Gastrocnemius medialis (tissue), 4 donors: ENCODE measurements at regions not wholly inside any gene's neighbourhood (a gene's known extent, or its start where the extent isn't known, plus 50 kb on each side); places are given as distances from the start of the nearest gene placed in this dataset.

ENCODE experiments used
- ATAC-seq, 2 donors: fragments of 150-250 bp; one replicate each; pipeline ENCODE4 v1.9.1; 2016
- DNase-seq, 2 donors: peaks; one replicate each; pipeline ENCODE4 v3.0.0-alpha.2; 2019
- H3K27ac ChIP-seq, 4 donors: fragments of 200-600 bp; sonication (generic); 1 replicate in 1 of 4; 2 replicates in 3 of 4; pipeline ENCODE4 v1.5.1; 2016 to 2018; ENCODE audit warnings: mild to moderate bottlenecking in 2 of 4, moderate library complexity in 1 of 4
- H3K27me3 ChIP-seq, 3 donors: fragments of 200-600 bp; sonication (generic) in 2 of 3; 1 replicate in 1 of 3; 2 replicates in 2 of 3; pipeline versions ENCODE4 v1.5.1 to v1.6.0; 2016 to 2019; ENCODE audit warnings: mild to moderate bottlenecking in 1 of 3, moderate library complexity in 1 of 3
- H3K36me3 ChIP-seq, 2 donors: fragments of 200-600 bp; sonication (generic) in 1 of 2; one replicate each; pipeline ENCODE4 v1.5.1; 2017 to 2018
- H3K4me1 ChIP-seq, 2 donors: fragments of 200-600 bp; sonication (generic) in 1 of 2; one replicate each; pipeline ENCODE4 v1.5.1; 2016 to 2017; ENCODE audit warnings: mild to moderate bottlenecking in 2 of 2
- H3K4me3 ChIP-seq, 4 donors: fragments of 200-600 bp; sonication (generic) in 3 of 4; 1 replicate in 1 of 4; 2 replicates in 3 of 4; pipeline ENCODE4 v1.5.1; 2016 to 2019; ENCODE audit warnings: mild to moderate bottlenecking in 2 of 4
- H3K9me3 ChIP-seq, 3 donors: fragments of 200-600 bp; sonication (generic) in 2 of 3; 1 replicate in 1 of 3; 2 replicates in 2 of 3; pipeline ENCODE4 v1.5.1; 2016 to 2019
- POLR2A ChIP-seq, 2 donors: fragments of 450-650 bp; IDR thresholded peaks; one replicate each; pipeline ENCODE4 v1.6.1; 2017; ENCODE audit warnings: antibody characterized with exemption in 2 of 2, mild to moderate bottlenecking in 2 of 2, moderate library complexity in 2 of 2
- in situ Hi-C, 4 donors: fragments of 200-750 bp; cut with MboI; loops; one replicate each; pipeline versions ENCODE4 v1.15.0 to v1.8.0; 2017; ENCODE audit warnings: low sequenced_read_pairs in 4 of 4
- intact Hi-C: fragments of 100-400 bp; cut with DNase I; formaldehyde crosslinking; loops from one replicate; pipeline ENCODE4 v1.15.1; 2023; ENCODE audit warnings: low total_unique reads
- TF ChIP-seq, protein P1 (sequence below), 5 experiments: fragments of 450-650 bp in 3 of 5; fragments of 200-600 bp in 2 of 5; sonication (generic) in 2 of 5; IDR thresholded peaks in 4 of 5; conservative IDR thresholded peaks in 1 of 5; 1 replicate in 4 of 5; 2 replicates in 1 of 5; pipeline ENCODE4 v1.5.1; 2016 to 2019; ENCODE audit warnings: antibody characterized with exemption in 5 of 5, mild to moderate bottlenecking in 3 of 5, moderate library complexity in 3 of 5

DNA sequence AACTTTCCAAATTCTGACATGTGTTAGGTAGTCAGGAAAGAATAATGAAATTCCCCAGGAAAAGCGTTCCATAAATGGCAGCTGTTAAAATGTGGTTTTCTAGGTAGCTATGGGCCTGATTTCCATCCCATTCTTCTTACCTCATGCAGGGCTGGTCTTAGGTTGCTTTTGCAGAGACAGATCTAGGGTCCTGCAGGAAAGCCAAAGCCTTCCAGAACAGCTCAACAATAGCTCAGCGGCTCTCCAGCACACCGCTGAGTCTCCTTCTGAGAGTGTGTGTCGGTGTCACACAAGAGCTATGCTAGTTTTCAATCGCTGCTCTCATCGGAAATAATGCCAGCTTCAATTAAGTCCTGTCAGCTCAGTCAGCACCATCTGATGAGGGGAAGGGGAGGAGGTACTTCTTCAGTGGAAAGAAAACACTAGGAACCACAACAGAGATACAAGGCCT is 106.7 kb downstream of the TMEM30B start:
- ATAC-seq: no peak
- Histone ChIP-seq H3K36me3 (no peaks in the 10 kb centered on the region), H3K27me3 (no peaks in the 10 kb centered on the region), H3K4me3 (no peak overlapping the region), H3K27ac (no peak overlapping the region), H3K4me1 (no peaks in the 10 kb centered on the region), H3K9me3 (no peaks in the 10 kb centered on the region)
- in situ Hi-C loops: no loop called here
- TF ChIP-seq POLR2A (IDR thresholded peaks at IDR 0.05): no peak
- TF ChIP-seq, protein P1, sequence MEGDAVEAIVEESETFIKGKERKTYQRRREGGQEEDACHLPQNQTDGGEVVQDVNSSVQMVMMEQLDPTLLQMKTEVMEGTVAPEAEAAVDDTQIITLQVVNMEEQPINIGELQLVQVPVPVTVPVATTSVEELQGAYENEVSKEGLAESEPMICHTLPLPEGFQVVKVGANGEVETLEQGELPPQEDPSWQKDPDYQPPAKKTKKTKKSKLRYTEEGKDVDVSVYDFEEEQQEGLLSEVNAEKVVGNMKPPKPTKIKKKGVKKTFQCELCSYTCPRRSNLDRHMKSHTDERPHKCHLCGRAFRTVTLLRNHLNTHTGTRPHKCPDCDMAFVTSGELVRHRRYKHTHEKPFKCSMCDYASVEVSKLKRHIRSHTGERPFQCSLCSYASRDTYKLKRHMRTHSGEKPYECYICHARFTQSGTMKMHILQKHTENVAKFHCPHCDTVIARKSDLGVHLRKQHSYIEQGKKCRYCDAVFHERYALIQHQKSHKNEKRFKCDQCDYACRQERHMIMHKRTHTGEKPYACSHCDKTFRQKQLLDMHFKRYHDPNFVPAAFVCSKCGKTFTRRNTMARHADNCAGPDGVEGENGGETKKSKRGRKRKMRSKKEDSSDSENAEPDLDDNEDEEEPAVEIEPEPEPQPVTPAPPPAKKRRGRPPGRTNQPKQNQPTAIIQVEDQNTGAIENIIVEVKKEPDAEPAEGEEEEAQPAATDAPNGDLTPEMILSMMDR (IDR thresholded peaks at IDR 0.05 in 4 of 5, conservative IDR thresholded peaks at IDR 0.05 in 1 of 5): no peak
- no peak for DNase-seq
- intact Hi-C loops: no loop called here

DNA sequence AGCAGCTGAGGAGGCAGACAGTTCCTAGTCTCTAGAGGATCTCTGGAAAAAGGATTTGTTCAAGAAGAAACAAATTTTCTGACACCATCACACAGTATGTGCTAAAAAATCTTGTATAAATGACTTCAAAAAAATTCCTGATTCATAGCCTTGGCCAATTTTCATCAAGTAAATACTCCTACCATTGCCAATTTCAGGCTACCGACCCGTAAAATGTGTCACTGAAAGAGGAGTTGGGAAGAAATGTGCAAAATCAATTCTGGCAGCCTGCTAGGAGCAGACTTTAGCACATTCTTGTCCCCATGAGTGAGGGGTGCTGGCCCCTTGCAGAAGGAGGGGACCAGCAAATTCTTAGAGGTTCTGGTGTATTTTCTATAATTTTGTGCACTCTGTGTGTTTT is 109.4 kb downstream of the TMEM30B start:
- TF ChIP-seq, protein P1 (IDR thresholded peaks at IDR 0.05 in 4 of 5, conservative IDR thresholded peaks at IDR 0.05 in 1 of 5): no peak
- TF ChIP-seq POLR2A (IDR thresholded peaks at IDR 0.05): no peak
- in situ Hi-C loops (no loop called here), intact Hi-C loops (no loop called here)
- ATAC-seq (no peak), DNase-seq (no peak)
- no peak overlapping the region for H3K27ac ChIP-seq
- no peaks in the 10 kb centered on the region for H3K9me3 ChIP-seq
- no peaks in the 10 kb centered on the region for H3K4me1 ChIP-seq
- H3K27me3 ChIP-seq: no peaks in the 10 kb centered on the region
- H3K36me3 ChIP-seq: no peaks in the 10 kb centered on the region
- H3K4me3 ChIP-seq: no peak overlapping the region

DNA sequence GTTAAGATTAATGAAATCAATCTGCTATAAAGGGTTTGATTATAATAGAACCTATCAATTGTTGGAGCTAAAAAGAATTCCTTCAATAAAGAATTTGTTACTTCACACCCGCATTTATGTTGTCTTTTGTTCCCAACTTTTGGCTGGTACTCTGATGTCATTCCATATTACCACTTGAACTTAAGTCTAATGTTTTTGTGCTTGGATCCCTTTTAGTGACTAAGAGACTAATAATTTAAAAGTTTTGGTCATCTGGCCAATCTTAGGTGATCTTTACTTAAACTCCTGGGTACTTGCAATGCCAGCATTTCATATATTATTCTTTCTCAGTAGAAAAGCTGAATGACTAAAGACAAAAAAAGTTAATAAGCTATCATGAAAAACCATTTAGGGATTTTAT is 113.0 kb downstream of the TMEM30B start:
- H3K27me3 ChIP-seq: no peaks in the 10 kb centered on the region
- in situ Hi-C loops (no loop called here), intact Hi-C loops (no loop called here)
- no peaks in the 10 kb centered on the region for H3K9me3 ChIP-seq
- TF ChIP-seq, protein P1 (IDR thresholded peaks at IDR 0.05 in 4 of 5, conservative IDR thresholded peaks at IDR 0.05 in 1 of 5): no peak
- no peak for TF ChIP-seq POLR2A (IDR thresholded peaks at IDR 0.05)
- ATAC-seq: no peak
- H3K36me3 ChIP-seq: no peaks in the 10 kb centered on the region
- no peak for DNase-seq
- H3K27ac ChIP-seq: no peak overlapping the region
- H3K4me1 ChIP-seq: no peaks in the 10 kb centered on the region
- H3K4me3 ChIP-seq: no peak overlapping the region

DNA sequence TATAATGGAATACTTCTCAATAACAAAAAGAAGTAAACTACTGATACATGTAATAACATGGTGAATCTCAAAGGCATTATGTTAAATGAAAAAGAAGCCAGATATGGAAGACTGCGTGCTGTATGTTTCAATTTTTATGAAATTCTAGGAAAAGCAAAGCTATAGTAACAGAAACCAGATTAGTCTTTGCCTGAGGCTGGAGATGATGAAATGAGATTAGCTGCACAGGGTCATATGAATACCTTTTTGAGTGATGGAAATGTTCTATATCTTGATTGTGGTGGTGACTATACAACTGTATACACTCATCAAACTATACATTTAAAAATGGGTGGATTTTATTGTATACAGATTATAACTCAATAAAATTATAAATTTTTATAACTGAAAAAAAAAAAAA is 113.5 kb downstream of the TMEM30B start:
- Histone ChIP-seq H3K9me3 (no peaks in the 10 kb centered on the region), H3K4me3 (no peak overlapping the region), H3K4me1 (no peaks in the 10 kb centered on the region), H3K27ac (no peak overlapping the region), H3K27me3 (no peaks in the 10 kb centered on the region), H3K36me3 (no peaks in the 10 kb centered on the region)
- no peak for DNase-seq
- no peak for ATAC-seq
- TF ChIP-seq, protein P1 (IDR thresholded peaks at IDR 0.05 in 4 of 5, conservative IDR thresholded peaks at IDR 0.05 in 1 of 5): no peak
- no peak for TF ChIP-seq POLR2A (IDR thresholded peaks at IDR 0.05)
- in situ Hi-C loops (no loop called here), intact Hi-C loops (no loop called here)

DNA sequence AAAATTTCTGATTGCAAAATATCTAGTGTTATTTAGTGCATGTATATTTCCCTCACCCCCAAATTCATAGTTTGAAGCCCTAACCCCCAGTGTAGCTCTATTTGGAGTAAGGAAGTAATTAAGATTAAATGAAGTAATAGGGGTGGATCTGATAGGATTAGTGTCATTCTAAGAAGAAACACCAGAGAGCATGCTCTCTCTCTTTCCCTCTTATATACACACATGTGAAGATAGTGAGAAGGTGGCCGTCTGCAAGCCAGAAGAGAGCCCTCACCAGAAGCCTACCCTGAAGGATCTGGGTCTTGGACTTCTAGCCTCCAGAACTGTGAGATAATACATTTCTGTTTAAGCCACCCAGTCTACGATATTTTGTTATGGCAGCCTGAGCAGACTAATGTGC is 120.3 kb downstream of the TMEM30B start:
- TF ChIP-seq, protein P1 (IDR thresholded peaks at IDR 0.05 in 4 of 5, conservative IDR thresholded peaks at IDR 0.05 in 1 of 5): no peak
- no peak for TF ChIP-seq POLR2A (IDR thresholded peaks at IDR 0.05)
- no peak for DNase-seq
- intact Hi-C loops: no loop called here
- Histone ChIP-seq H3K27ac (no peak overlapping the region), H3K27me3 (no peaks in the 10 kb centered on the region), H3K36me3 (no peaks in the 10 kb centered on the region), H3K4me1 (no peaks in the 10 kb centered on the region), H3K9me3 (no peaks in the 10 kb centered on the region), H3K4me3 (no peak overlapping the region)
- in situ Hi-C loops: no loop called here
- no peak for ATAC-seq
